SK-N-SH (cell line): ENCODE measurements at regions not wholly inside any gene's neighbourhood (a gene's known extent, or its start where the extent isn't known, plus 50 kb on each side); places are given as distances from the start of the nearest gene placed in this dataset.

ENCODE experiments used
- EP300 ChIP-seq, 2 experiments: IDR thresholded peaks; 2 replicates each; pipeline versions ENCODE4 v1.4.0 to v1.6.1; 2012; ENCODE audit warnings: borderline replicate concordance in 1 of 2, low read depth in 1 of 2, low read length in 1 of 2
- EZH2phosphoT487 ChIP-seq: fragments of 200-600 bp; sonication (generic); IDR thresholded peaks from 2 replicates; pipeline ENCODE4 v1.6.1; 2017; ENCODE audit warnings: low read depth, mixed run types, mild to moderate bottlenecking, antibody characterized with exemption, moderate library complexity, borderline replicate concordance
- GATA2 ChIP-seq: sonication (generic); formaldehyde crosslinking; IDR thresholded peaks from 2 replicates; pipeline ENCODE4 v1.5.0; 2020; ENCODE audit warnings: mild to moderate bottlenecking, missing genetic modification reagents
- MAX ChIP-seq: IDR thresholded peaks from 2 replicates; pipeline ENCODE4 v1.4.0; 2012; ENCODE audit warnings: low read depth
- MXI1 ChIP-seq: IDR thresholded peaks from 2 replicates; pipeline ENCODE4 v1.6.1; 2012; ENCODE audit warnings: mild to moderate bottlenecking, low read depth, low read length, improper control_type of control experiment
- POLR2AphosphoS5 ChIP-seq: IDR thresholded peaks from 2 replicates; pipeline ENCODE4 v1.6.1; 2012; ENCODE audit warnings: low read depth, low read length
- RFX5 ChIP-seq: IDR thresholded peaks from 2 replicates; pipeline ENCODE4 v1.6.1; 2012; ENCODE audit warnings: mild to moderate bottlenecking, improper control_type of control experiment, low read length
- SIN3A ChIP-seq: IDR thresholded peaks from 2 replicates; pipeline ENCODE4 v1.6.1; 2012; ENCODE audit warnings: low read depth, mild to moderate bottlenecking, low read length, moderate library complexity, borderline replicate concordance
- SMC3 ChIP-seq: IDR thresholded peaks from 2 replicates; pipeline ENCODE4 v1.6.1; 2012; ENCODE audit warnings: low read depth, low read length, improper control_type of control experiment
- TAF1 ChIP-seq: IDR thresholded peaks from 2 replicates; pipeline ENCODE4 v1.6.1; 2012; ENCODE audit warnings: low read depth, mild to moderate bottlenecking, low read length, moderate library complexity, borderline replicate concordance
- TEAD4 ChIP-seq: IDR thresholded peaks from 2 replicates; pipeline ENCODE4 v1.4.0; 2012; ENCODE audit warnings: mild to moderate bottlenecking, borderline replicate concordance; ENCODE audit not compliant: insufficient read depth
- USF2 ChIP-seq: fragments of 150-350 bp; IDR thresholded peaks from 2 replicates; pipeline ENCODE4 v1.6.1; 2017; ENCODE audit warnings: antibody characterized with exemption, low read length, low read depth, borderline replicate concordance
- TF ChIP-seq, protein P1 (sequence below): fragments of 200-600 bp; sonication (generic); IDR thresholded peaks from 2 replicates; pipeline ENCODE4 v1.6.1; 2017; ENCODE audit warnings: antibody characterized with exemption, mild to moderate bottlenecking, moderate library complexity
- TF ChIP-seq, protein P2 (sequence below): IDR thresholded peaks from 2 replicates; pipeline ENCODE4 v1.4.0; 2012; ENCODE audit warnings: low read depth, borderline replicate concordance

- TF ChIP-seq POLR2AphosphoS5 (no peak), SIN3A (no peak), MXI1 (no peak), MAX (no peak), GATA2 (CRISPR knock-in tag) (no peak), USF2 (no peak), RFX5 (no peak), TAF1 (no peak), SMC3 (no peak), EZH2phosphoT487 (no peak), TEAD4 (no peak), EP300 (IDR thresholded peaks at IDR 0.05; ENCODE audit: borderline replicate concordance in 1 of 2, low read depth in 1 of 2, low read length in 1 of 2) (no peak)
- TF ChIP-seq, protein P1, sequence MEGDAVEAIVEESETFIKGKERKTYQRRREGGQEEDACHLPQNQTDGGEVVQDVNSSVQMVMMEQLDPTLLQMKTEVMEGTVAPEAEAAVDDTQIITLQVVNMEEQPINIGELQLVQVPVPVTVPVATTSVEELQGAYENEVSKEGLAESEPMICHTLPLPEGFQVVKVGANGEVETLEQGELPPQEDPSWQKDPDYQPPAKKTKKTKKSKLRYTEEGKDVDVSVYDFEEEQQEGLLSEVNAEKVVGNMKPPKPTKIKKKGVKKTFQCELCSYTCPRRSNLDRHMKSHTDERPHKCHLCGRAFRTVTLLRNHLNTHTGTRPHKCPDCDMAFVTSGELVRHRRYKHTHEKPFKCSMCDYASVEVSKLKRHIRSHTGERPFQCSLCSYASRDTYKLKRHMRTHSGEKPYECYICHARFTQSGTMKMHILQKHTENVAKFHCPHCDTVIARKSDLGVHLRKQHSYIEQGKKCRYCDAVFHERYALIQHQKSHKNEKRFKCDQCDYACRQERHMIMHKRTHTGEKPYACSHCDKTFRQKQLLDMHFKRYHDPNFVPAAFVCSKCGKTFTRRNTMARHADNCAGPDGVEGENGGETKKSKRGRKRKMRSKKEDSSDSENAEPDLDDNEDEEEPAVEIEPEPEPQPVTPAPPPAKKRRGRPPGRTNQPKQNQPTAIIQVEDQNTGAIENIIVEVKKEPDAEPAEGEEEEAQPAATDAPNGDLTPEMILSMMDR = no peak
- TF ChIP-seq, protein P2, sequence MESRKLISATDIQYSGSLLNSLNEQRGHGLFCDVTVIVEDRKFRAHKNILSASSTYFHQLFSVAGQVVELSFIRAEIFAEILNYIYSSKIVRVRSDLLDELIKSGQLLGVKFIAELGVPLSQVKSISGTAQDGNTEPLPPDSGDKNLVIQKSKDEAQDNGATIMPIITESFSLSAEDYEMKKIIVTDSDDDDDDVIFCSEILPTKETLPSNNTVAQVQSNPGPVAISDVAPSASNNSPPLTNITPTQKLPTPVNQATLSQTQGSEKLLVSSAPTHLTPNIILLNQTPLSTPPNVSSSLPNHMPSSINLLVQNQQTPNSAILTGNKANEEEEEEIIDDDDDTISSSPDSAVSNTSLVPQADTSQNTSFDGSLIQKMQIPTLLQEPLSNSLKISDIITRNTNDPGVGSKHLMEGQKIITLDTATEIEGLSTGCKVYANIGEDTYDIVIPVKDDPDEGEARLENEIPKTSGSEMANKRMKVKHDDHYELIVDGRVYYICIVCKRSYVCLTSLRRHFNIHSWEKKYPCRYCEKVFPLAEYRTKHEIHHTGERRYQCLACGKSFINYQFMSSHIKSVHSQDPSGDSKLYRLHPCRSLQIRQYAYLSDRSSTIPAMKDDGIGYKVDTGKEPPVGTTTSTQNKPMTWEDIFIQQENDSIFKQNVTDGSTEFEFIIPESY = no peak
Observed at GRCh38 chr5:171715551-171715950, 70.1 kb upstream of the SMIM23 start.
